Endothelial cell of umbilical vein (primary cell): ENCODE measurements at regions not wholly inside any gene's neighbourhood (a gene's known extent, or its start where the extent isn't known, plus 50 kb on each side); places are given as distances from the start of the nearest gene placed in this dataset.

Source experiments
- CTCF ChIP-seq, 2 donors: IDR thresholded peaks; 1 replicate in 1 of 2; 2 replicates in 1 of 2; pipeline ENCODE4 v1.5.1; 2011; ENCODE audit warnings: low read length in 2 of 2, mild to moderate bottlenecking in 2 of 2, moderate library complexity in 2 of 2, control low read depth in 1 of 2, inconsistent platforms in 1 of 2, low read depth in 1 of 2; ENCODE audit not compliant: insufficient read depth in 1 of 2; ENCODE audit errors: extremely low read depth in 1 of 2
- EZH2 ChIP-seq: IDR thresholded peaks from 2 replicates; pipeline ENCODE4 v1.6.1; 2012; ENCODE audit warnings: borderline replicate concordance, low read depth, mild to moderate bottlenecking, moderate library complexity, low read length, inconsistent platforms; ENCODE audit not compliant: severe bottlenecking
- GATA2 ChIP-seq: IDR thresholded peaks from 2 replicates; pipeline ENCODE4 v1.7.0; 2011; ENCODE audit warnings: low read depth, mild to moderate bottlenecking, moderate library complexity, mixed read lengths, low read length; ENCODE audit not compliant: insufficient read length, insufficient read depth
- JUN ChIP-seq: IDR thresholded peaks from 2 replicates; pipeline ENCODE4 v1.6.1; 2011; ENCODE audit warnings: borderline replicate concordance, low read depth; ENCODE audit not compliant: insufficient read length, insufficient read depth
- MYC ChIP-seq: IDR thresholded peaks from one replicate; pipeline ENCODE4 v1.6.1; 2011; ENCODE audit warnings: mild to moderate bottlenecking, low read depth, low read length
- POLR2A ChIP-seq: IDR thresholded peaks from 2 replicates; pipeline ENCODE4 v1.6.1; 2012; ENCODE audit warnings: low read depth, mild to moderate bottlenecking, control low read depth, low read length
- POLR2AphosphoS5 ChIP-seq: IDR thresholded peaks from 2 replicates; pipeline ENCODE4 v1.6.1; 2012; ENCODE audit warnings: low read depth, mild to moderate bottlenecking, control low read depth, low read length, moderate library complexity; ENCODE audit not compliant: insufficient read depth

- no peak for TF ChIP-seq MYC
- no peak for TF ChIP-seq CTCF (IDR thresholded peaks at IDR 0.05; ENCODE audit: extremely low read depth in 1 of 2, insufficient read depth in 1 of 2, low read depth in 1 of 2, low read length in 2 of 2)
- no peak for TF ChIP-seq EZH2
- no peak for TF ChIP-seq POLR2A
- no peak for TF ChIP-seq GATA2
- TF ChIP-seq POLR2AphosphoS5, result no peak
- no peak for TF ChIP-seq JUN
Observed at GRCh38 chr20:61094581-61094980, 157.5 kb upstream of the CDH4 start.
